ENCODE measurements at regions not wholly inside any gene's neighbourhood (a gene's known extent, or its start where the extent isn't known, plus 50 kb on each side); places are given as distances from the start of the nearest gene placed in this dataset.

DNA sequence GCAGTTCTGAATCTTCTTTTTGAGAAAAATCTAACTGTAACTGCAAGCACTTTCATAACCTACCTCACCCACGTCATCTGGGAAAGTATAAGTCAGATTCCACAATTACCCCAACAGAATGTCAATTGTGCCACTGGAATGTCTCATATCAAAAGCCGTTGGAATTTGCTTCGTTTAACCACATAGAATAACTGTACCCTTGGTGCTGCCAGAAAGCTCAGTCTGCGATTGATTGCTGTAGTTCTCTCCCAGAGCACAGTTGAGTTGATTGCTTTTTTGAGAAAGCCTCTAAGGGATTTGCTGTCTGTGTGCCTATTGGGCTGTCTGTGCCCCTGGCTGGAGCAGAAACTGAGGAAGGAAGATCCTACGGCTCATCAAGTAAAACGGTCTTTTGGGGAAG lies 583.6 kb downstream of the TMEM38B start:
- no peak for TF ChIP-seq RAD21 (IDR thresholded peaks at IDR 0.05; ENCODE audit: low read depth)
- TF ChIP-seq NFIC (IDR thresholded peaks at IDR 0.05), result no peak
- no peak for TF ChIP-seq EGR1 (IDR thresholded peaks at IDR 0.05)
- no peak for TF ChIP-seq CREB1 (IDR thresholded peaks at IDR 0.05; ENCODE audit: low read depth)
- TF ChIP-seq, protein P1, sequence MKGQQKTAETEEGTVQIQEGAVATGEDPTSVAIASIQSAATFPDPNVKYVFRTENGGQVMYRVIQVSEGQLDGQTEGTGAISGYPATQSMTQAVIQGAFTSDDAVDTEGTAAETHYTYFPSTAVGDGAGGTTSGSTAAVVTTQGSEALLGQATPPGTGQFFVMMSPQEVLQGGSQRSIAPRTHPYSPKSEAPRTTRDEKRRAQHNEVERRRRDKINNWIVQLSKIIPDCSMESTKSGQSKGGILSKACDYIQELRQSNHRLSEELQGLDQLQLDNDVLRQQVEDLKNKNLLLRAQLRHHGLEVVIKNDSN (IDR thresholded peaks at IDR 0.05), result no peak
- TF ChIP-seq, protein P2, sequence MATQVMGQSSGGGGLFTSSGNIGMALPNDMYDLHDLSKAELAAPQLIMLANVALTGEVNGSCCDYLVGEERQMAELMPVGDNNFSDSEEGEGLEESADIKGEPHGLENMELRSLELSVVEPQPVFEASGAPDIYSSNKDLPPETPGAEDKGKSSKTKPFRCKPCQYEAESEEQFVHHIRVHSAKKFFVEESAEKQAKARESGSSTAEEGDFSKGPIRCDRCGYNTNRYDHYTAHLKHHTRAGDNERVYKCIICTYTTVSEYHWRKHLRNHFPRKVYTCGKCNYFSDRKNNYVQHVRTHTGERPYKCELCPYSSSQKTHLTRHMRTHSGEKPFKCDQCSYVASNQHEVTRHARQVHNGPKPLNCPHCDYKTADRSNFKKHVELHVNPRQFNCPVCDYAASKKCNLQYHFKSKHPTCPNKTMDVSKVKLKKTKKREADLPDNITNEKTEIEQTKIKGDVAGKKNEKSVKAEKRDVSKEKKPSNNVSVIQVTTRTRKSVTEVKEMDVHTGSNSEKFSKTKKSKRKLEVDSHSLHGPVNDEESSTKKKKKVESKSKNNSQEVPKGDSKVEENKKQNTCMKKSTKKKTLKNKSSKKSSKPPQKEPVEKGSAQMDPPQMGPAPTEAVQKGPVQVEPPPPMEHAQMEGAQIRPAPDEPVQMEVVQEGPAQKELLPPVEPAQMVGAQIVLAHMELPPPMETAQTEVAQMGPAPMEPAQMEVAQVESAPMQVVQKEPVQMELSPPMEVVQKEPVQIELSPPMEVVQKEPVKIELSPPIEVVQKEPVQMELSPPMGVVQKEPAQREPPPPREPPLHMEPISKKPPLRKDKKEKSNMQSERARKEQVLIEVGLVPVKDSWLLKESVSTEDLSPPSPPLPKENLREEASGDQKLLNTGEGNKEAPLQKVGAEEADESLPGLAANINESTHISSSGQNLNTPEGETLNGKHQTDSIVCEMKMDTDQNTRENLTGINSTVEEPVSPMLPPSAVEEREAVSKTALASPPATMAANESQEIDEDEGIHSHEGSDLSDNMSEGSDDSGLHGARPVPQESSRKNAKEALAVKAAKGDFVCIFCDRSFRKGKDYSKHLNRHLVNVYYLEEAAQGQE (IDR thresholded peaks at IDR 0.05; ENCODE audit: low read depth), result no peak
- no peak for TF ChIP-seq ZBTB7A (IDR thresholded peaks at IDR 0.05; ENCODE audit: low read depth)
- TF ChIP-seq MAX (IDR thresholded peaks at IDR 0.05), result no peak
- TF ChIP-seq TCF12 (IDR thresholded peaks at IDR 0.05; ENCODE audit: low read depth), result no peak

GRCh38 chr9:106283769-106284168 lies 579.2 kb upstream of the ZNF462 start:
- TF ChIP-seq ZBTB7A (IDR thresholded peaks at IDR 0.05; ENCODE audit: low read depth) (no peak), FOXM1 (IDR thresholded peaks at IDR 0.05; ENCODE audit: borderline replicate concordance, low read depth) (no peak), MAX (IDR thresholded peaks at IDR 0.05) (no peak), TCF12 (IDR thresholded peaks at IDR 0.05; ENCODE audit: low read depth) (no peak), NFIC (IDR thresholded peaks at IDR 0.05) (no peak)
- TF ChIP-seq, protein P2 (IDR thresholded peaks at IDR 0.05; ENCODE audit: low read depth), result no peak
- TF ChIP-seq, protein P1 (IDR thresholded peaks at IDR 0.05), result no peak

GRCh38 chr9:106284296-106284695 lies 578.7 kb upstream of the ZNF462 start:
- TF ChIP-seq CEBPB (IDR thresholded peaks at IDR 0.05) (no peak), TAF1 (IDR thresholded peaks at IDR 0.05; ENCODE audit: low read depth) (no peak), MAX (IDR thresholded peaks at IDR 0.05) (no peak), ZBTB7A (IDR thresholded peaks at IDR 0.05; ENCODE audit: low read depth) (no peak), RAD21 (IDR thresholded peaks at IDR 0.05; ENCODE audit: low read depth) (no peak)
- TF ChIP-seq, protein P1 (IDR thresholded peaks at IDR 0.05), result no peak

DNA sequence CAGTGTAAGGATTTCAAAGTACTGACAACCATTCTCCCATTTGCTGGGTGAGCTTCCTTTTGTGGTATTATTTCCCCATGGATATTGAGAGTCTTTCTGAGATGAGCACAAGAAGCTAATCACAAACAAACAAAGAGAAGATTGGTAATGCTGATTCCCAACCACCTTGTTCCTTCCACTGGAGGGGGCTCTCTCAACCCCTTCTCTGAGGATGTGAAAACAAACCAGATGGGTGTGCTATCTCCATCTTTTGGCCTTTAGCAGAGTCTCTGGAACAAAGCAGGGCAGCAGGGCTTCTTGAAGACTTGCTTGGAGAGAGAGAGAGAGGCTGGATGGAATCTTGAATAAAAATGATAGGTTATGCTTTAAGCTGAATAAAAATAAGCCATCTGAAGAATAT lies 576.7 kb upstream of the ZNF462 start:
- no peak for TF ChIP-seq TEAD4 (IDR thresholded peaks at IDR 0.05)
- TF ChIP-seq NFIC (IDR thresholded peaks at IDR 0.05), result no peak
- no peak for TF ChIP-seq CEBPB (IDR thresholded peaks at IDR 0.05)
- no peak for TF ChIP-seq EP300 (IDR thresholded peaks at IDR 0.05; ENCODE audit: borderline replicate concordance)

GRCh38 chr9:106287091-106287631 lies 575.8 kb upstream of the ZNF462 start:
- TF ChIP-seq RAD21 (IDR thresholded peaks at IDR 0.05; ENCODE audit: low read depth) (no peak), ZBTB7A (IDR thresholded peaks at IDR 0.05; ENCODE audit: low read depth) (no peak), FOXM1 (IDR thresholded peaks at IDR 0.05; ENCODE audit: borderline replicate concordance, low read depth) (no peak), YY1 (IDR thresholded peaks at IDR 0.05; ENCODE audit: low read depth) (no peak), NFIC (IDR thresholded peaks at IDR 0.05) (no peak), TAF1 (IDR thresholded peaks at IDR 0.05; ENCODE audit: low read depth) (no peak)

DNA sequence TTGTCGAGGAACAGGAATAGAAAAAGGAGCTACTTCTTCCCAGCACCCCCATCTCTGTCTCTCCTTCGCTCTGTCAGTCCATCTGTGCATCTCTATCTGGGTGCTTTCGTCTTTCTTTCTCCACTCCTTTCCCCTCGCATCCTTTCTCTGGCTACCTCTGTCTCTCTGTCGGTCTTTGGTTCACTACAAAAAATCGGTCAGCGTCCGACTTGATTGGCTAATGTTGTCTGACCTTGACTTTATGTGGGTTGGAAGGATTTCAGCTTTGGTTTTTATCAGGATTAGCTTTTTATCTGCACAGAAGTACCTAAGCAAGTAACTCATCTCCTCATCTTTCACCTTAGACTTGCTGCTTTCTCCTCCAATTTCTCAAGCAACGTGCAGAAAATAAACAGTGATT lies 575.2 kb upstream of the ZNF462 start:
- TF ChIP-seq CREB1 (IDR thresholded peaks at IDR 0.05; ENCODE audit: low read depth) (no peak), TCF12 (IDR thresholded peaks at IDR 0.05; ENCODE audit: low read depth) (no peak), RAD21 (IDR thresholded peaks at IDR 0.05; ENCODE audit: low read depth) (no peak), EP300 (IDR thresholded peaks at IDR 0.05; ENCODE audit: borderline replicate concordance) (no peak), YY1 (IDR thresholded peaks at IDR 0.05; ENCODE audit: low read depth) (no peak), MAX (IDR thresholded peaks at IDR 0.05) (no peak), NFIC (IDR thresholded peaks at IDR 0.05) (no peak)
- TF ChIP-seq, protein P2 (IDR thresholded peaks at IDR 0.05; ENCODE audit: low read depth), result no peak
- TF ChIP-seq, protein P1 (IDR thresholded peaks at IDR 0.05), result no peak
